Kidney epithelial cell (primary cell): ENCODE measurements at regions not wholly inside any gene's neighbourhood (a gene's known extent, or its start where the extent isn't known, plus 50 kb on each side); places are given as distances from the start of the nearest gene placed in this dataset.

ENCODE experiments used
- DNase-seq: peaks from one replicate; pipeline ENCODE4 v3.0.0-alpha.2; 2010; ENCODE audit warnings: low read depth
- H3K27me3 ChIP-seq: 2 replicates; pipeline ENCODE4 v1.6.0; 2011; ENCODE audit warnings: low read length; ENCODE audit not compliant: control insufficient read depth, insufficient read depth
- H3K36me3 ChIP-seq: 2 replicates; pipeline ENCODE4 v1.5.1; 2011; ENCODE audit warnings: low read length; ENCODE audit not compliant: control insufficient read depth, insufficient read depth
- H3K4me3 ChIP-seq: 2 replicates; pipeline ENCODE4 v1.5.1; 2011; ENCODE audit warnings: low read depth, mild to moderate bottlenecking, control low read depth, low read length
- CTCF ChIP-seq: IDR thresholded peaks from 2 replicates; pipeline ENCODE4 v1.5.1; 2011; ENCODE audit warnings: mild to moderate bottlenecking, moderate library complexity, low read length, control low read depth, inconsistent platforms; ENCODE audit not compliant: insufficient read depth, poor library complexity, severe bottlenecking

- Histone ChIP-seq H3K36me3 (no peaks in the 10 kb centered on the region), H3K4me3 (no peak overlapping the region), H3K27me3 (no peaks in the 10 kb centered on the region)
- no peak for TF ChIP-seq CTCF
- DNase-seq = no peak
These were observed 636.5 kb upstream of the PTCHD4 start for GRCh38 chr6:48747471-48747870.

- Histone ChIP-seq H3K36me3 (no peaks in the 10 kb centered on the region), H3K27me3 (no peaks in the 10 kb centered on the region), H3K4me3 (no peak overlapping the region)
- DNase-seq = no peak
- no peak for TF ChIP-seq CTCF
These were observed 636.0 kb upstream of the PTCHD4 start for GRCh38 chr6:48747040-48747439.

GRCh38 chr6:48744948-48745347, 634.0 kb upstream of the PTCHD4 start:
- H3K27me3 ChIP-seq = no peaks in the 10 kb centered on the region
- no peak for DNase-seq
- TF ChIP-seq CTCF = no peak
- no peaks in the 10 kb centered on the region for H3K36me3 ChIP-seq
- no peak overlapping the region for H3K4me3 ChIP-seq

GRCh38 chr6:48743738-48744137, 632.7 kb upstream of the PTCHD4 start:
- TF ChIP-seq CTCF = no peak
- DNase-seq = no peak
- no peaks in the 10 kb centered on the region for H3K36me3 ChIP-seq

DNA sequence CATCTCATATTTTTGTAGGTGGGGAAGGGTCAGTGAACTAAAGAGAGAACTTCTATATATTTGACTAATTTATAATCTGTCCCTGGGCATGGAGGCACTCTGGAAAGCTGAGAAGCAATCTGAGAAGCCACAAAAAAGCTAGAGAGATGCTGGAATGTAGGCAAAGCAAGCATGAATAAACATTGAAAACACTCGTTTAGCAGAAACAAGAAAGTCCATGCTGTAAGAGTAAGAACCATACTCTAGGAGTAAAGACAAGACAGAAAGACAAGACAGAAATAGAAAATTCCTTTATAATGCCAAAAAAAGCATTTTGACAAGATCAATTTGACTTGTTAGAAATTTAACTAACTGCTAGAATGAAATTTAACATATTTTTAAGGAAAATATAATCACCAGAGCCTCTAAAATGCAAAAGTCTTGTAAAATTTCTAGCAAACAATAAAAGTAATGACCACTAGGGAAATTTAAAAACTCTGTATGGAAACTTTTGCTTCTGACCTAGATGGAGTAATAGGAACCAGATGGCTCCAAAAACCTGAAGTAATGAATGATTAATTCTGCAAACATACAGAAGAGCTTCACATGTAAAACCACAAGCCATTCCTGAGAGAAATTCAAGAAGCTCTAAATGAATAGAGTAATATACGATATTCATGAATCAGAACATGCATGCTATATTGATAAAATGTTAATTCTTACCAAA, 625.7 kb upstream of the PTCHD4 start:
- DNase-seq = no peak
- no peak for TF ChIP-seq CTCF
- H3K4me3 ChIP-seq = no peak overlapping the region
- no peaks in the 10 kb centered on the region for H3K36me3 ChIP-seq
- H3K27me3 ChIP-seq = no peaks in the 10 kb centered on the region

More at GRCh38 chr6:48743738-48744137, 632.7 kb upstream of the PTCHD4 start:
- Histone ChIP-seq H3K27me3 (no peaks in the 10 kb centered on the region), H3K4me3 (no peak overlapping the region)

DNA sequence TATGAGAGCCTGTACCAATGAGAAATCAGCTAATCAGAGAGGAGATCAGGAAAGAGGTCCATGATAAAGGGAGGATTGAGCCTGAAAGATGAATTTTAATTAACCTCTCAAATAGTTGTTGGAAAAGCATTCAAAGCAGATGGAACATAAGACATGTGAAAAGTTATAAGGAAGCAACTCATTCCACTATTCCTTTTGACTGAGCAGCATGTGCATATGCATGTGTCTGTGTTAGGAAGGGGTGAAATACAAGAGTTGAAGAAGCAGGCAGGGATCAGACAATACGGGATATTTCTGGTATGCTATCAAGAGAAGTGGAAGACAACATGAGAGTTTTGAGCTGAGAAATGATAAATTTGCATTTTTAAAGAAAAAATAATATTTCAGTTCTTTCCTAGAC, 624.8 kb upstream of the PTCHD4 start:
- DNase-seq = no peak
- Histone ChIP-seq H3K36me3 (no peaks in the 10 kb centered on the region), H3K4me3 (no peak overlapping the region), H3K27me3 (no peaks in the 10 kb centered on the region)
- TF ChIP-seq CTCF = no peak
